Left lobe of liver (tissue), 2 donors: ENCODE measurements at regions not wholly inside any gene's neighbourhood (a gene's known extent, or its start where the extent isn't known, plus 50 kb on each side); places are given as distances from the start of the nearest gene placed in this dataset.
"Not testable (repeated sequence)": the region's sequence is repeated elsewhere in the genome, so short reads cannot be mapped to it uniquely, and the experiment has no call there.

ENCODE experiments used
- ATAC-seq: fragments of 200-7000 bp; cut with Tn5 transposase; one replicate; pipeline ENCODE4 v1.9.1; 2020; ENCODE audit warnings: mild to moderate bottlenecking, moderate library complexity
- DNase-seq: peaks from one replicate; pipeline ENCODE4 v3.0.0-alpha.2; 2020; ENCODE audit warnings: low spot score
- donor health status: DM: no; HTN: no; CAD: no; lungs with moderate emphysema.
- donor health status: DM: no; HTN: yes; CAD: no.

DNA sequence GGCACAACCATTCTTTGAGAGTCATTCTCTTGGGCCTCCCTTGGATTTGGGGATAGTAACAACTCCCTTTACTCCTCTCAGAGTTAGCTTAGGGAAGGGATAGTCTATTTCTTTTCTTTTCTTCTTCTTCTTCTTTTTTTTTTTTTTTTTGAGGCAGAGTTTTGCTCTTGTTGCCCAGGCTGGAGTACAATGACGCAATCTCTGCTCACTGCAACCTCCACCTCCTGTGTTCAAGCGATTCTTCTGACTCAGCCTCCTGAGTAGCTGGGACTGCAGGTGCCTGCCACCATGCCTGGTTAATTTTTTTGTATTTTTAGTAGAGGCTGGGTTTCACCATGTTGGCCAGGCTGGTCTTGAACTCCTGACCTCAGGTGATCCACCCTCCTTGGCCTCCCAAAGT is 465.8 kb downstream of the PLCL1 start:
- not testable (repeated sequence) for DNase-seq, ATAC-seq

DNA sequence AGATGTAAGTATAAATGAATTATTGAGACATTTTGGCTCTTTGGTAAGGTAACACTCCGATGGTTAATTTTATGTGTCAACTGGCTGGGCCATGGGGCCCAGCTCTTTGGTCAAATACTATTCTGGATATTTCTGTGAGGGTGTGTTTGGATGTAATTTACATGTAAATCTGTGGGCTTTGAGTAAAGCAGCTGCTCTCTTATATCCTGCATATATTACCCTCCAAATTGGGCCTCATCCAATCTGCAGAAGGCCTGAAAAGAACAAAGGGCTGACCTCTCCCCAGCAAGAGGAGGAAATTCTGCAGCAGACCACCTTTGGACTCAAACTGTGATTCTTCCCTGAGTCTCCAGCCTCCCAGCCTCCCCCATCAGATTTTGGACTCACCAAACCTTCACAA is 464.1 kb downstream of the PLCL1 start:
- DNase-seq, result no peak
- no peak for ATAC-seq

DNA sequence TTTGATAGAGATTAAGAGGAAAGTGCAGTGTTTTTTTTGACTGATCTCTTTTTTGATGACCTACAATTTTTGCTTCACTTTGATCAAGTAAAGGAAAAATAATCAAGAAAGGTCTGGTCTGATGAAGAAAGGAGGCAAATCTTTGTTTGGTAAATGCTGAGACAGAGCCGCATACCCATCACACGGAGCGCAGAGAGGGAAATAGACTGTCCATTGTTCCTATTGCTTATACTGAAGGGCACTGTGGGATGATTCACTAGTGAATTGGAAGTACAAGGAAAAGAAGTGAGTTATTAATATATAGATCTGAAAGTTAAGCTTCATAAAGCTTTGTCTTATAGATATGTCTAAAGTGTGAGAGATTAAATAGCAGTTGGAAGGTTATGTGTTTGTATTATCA is 455.1 kb downstream of the PLCL1 start:
- no peak for DNase-seq
- ATAC-seq, result no peak

DNA sequence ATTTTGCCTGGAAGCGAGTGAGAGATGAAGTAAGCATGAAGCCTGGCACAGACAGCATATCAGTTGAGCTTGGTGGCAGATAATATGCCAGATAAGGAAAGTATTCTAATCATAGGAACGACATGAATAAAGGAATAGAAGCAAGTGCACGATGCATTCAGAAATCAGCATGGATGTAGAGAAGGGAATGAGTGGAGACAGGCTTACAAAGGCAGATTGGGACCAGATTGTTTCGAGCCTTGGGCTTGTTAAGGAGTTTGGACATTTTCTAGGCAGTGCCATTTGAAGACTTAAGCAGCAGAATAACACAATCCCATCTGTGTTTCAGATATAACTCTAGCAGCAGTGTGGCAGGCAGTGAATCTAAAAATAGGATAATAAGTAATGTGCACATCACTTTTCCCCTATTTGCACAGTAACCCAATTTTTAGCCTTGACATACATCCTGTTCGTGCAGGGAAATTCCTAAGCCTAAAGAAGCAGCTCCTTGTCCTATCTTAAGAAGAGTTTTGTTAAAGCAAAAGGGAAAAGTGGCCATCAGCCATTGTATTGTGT is 450.2 kb downstream of the PLCL1 start:
- DNase-seq (no peak), ATAC-seq (no peak)

GRCh38 chr2:198253995-198254394 is 449.6 kb downstream of the PLCL1 start:
- ATAC-seq (no peak), DNase-seq (no peak)

DNA sequence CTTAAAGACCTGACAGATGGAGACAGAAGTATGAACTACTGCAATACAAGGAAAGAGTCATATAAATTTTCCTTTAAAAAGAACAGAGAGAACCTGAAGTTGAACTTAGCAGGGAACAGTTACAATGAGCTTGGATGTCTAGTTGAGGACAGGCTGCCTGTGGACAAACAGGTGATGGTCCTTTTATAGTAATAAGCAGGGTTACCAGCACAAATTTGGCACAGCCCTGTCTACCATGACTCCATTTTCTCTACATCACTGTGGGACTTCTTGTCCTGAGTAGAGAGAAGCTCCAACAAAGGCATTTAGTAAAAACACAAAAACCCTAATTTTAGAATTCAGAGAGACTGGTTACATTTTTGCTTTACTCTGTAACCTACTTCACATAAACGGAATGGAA is 448.1 kb downstream of the PLCL1 start:
- ATAC-seq (no peak), DNase-seq (no peak)

DNA sequence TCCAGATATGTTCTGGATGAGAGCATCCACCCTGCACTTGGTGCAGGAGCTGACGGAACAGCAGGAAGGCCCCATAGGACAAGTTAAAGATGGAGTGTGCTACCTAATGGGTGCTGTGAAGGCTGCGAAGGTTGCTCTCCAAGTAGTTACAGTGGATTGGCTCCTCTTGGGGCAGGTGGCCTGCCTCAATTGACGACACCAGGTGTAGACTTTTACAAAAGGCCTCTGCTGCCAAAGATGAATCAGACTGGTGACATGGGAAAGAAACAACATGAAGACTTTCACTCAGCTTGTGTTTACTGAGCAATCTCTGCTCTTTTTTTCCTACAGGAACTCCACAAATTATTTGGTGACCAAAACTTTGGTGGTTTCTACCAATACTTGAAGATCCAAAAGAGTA is 437.7 kb downstream of the PLCL1 start:
- DNase-seq (no peak), ATAC-seq (no peak)

DNA sequence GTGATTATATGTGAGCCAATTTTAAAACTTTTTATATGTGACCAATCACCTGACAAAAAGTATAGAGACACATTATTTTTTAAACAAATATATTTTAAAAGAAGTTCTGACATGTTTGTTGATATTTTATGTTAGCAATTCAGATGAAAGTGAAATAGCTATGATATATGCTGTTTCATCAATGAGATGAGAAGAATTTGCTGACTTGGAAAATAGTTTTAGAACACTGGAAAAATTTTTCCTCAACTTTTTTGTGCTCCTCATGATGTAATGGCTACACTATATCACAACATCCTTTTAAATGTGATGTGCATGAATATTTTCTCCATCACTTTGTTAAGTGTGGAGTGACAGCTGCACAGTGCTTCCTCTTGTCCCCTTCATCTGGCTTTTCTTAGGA is 434.0 kb downstream of the PLCL1 start:
- DNase-seq (no peak), ATAC-seq (no peak)

- DNase-seq (no peak), ATAC-seq (no peak)
These were observed 431.9 kb downstream of the PLCL1 start for GRCh38 chr2:198236338-198236737.

- no peak for DNase-seq
These were observed 427.9 kb downstream of the PLCL1 start for GRCh38 chr2:198232281-198232680.

DNA sequence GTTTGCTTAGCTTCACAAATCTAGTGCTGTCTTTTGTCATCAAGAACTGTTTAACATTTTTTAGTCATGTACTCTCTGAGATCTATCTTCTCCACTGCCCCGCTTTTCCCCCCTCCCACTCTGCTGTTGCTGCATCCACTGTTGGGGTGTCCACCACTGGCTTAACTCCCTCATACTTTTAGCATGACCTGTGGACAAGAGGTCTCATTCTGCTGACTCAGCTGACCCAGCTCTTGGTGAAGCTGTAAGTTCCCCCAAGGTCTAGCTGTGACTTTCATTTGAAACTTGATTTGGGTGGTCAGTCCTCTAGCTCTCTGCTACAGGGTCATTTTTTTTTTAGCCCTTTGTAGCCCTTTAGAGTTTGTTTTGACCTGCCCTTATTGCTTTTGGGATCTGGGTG is 427.2 kb downstream of the PLCL1 start:
- no peak for DNase-seq
- no peak for ATAC-seq

More at GRCh38 chr2:198232281-198232680, 427.9 kb downstream of the PLCL1 start:
- no peak for ATAC-seq

GRCh38 chr2:198220763-198221610 is 416.6 kb downstream of the PLCL1 start:
- DNase-seq (no peak), ATAC-seq (no peak)

GRCh38 chr2:198219292-198219691 is 414.9 kb downstream of the PLCL1 start:
- ATAC-seq, result no peak
- no peak for DNase-seq

GRCh38 chr2:198214114-198214596 is 409.8 kb downstream of the PLCL1 start:
- DNase-seq (no peak), ATAC-seq (no peak)

DNA sequence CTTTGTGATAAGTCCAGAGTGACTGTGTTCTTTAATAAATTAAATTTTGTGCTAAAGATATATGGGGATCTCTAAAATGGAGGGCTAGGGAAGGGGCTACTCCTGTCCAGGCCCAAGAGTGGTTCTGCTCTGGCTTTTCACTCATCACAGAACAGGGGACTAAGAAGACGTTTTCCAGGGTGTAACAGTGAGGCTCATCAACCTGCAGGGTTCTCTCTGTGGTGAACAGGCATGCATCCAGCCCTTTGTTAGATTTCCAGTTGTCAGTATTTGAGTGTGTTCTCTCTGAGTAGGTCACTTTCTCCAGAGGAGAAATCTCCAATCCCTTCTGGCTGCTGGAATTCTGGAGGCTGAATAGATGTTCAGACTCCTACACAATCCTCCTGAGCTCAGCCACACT is 408.9 kb downstream of the PLCL1 start:
- DNase-seq (no peak), ATAC-seq (no peak)

DNA sequence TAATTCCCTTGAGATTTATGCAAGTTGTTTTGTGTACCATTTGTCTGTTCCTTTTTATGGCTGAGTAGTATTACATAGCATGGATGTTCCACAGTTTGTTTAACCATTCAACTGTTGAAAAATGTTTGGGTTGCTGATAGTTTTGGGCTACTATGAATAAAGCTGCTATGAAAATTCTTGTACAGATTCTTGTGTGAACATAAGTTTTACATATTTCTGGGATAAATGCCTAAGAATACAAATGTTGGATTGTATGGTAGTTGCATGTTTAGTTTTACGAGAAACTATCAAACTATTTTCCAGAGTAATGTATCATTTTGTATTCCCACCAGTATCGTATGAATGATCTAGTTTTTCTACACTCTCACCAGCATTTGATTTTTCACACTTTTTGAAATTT is 407.3 kb downstream of the PLCL1 start:
- no peak for DNase-seq

GRCh38 chr2:198203336-198204069 is 399.1 kb downstream of the PLCL1 start:
- DNase-seq (no peak), ATAC-seq (no peak)

More for the DNA sequence above, 407.3 kb downstream of the PLCL1 start:
- ATAC-seq, result no peak
